Heart right ventricle (tissue), 16 donors: ENCODE measurements at regions not wholly inside any gene's neighbourhood (a gene's known extent, or its start where the extent isn't known, plus 50 kb on each side); places are given as distances from the start of the nearest gene placed in this dataset.

Source experiments
- ATAC-seq, 8 donors: fragments of 200-7000 bp; cut with Tn5 transposase; one replicate each; pipeline ENCODE4 v1.9.1; 2020; ENCODE audit warnings: mild to moderate bottlenecking in 8 of 8, moderate library complexity in 8 of 8, moderate number of reproducible peaks in 1 of 8
- DNase-seq, 2 donors: peaks; one replicate each; pipeline ENCODE4 v3.0.0-alpha.2; 2020
- H3K27ac ChIP-seq, 10 donors: fragments of 200-600 bp; sonication (generic) in 2 of 10; one replicate each; pipeline versions ENCODE4 v1.5.0 to v1.8.0; 2020 to 2022; ENCODE audit warnings: mild to moderate bottlenecking in 3 of 10
- H3K27me3 ChIP-seq, 7 donors: fragments of 200-600 bp; one replicate each; pipeline ENCODE4 v1.8.0; 2021 to 2022; ENCODE audit warnings: mild to moderate bottlenecking in 2 of 7
- H3K36me3 ChIP-seq, 9 donors: fragments of 200-600 bp; sonication (generic) in 1 of 9; one replicate each; pipeline versions ENCODE4 v1.5.0 to v1.8.0; 2020 to 2022; ENCODE audit warnings: mild to moderate bottlenecking in 2 of 9
- H3K4me1 ChIP-seq, 9 donors: fragments of 200-600 bp; sonication (generic) in 1 of 9; one replicate each; pipeline versions ENCODE4 v1.5.0 to v1.8.0; 2020 to 2022; ENCODE audit warnings: mild to moderate bottlenecking in 4 of 9
- H3K4me3 ChIP-seq, 10 donors: fragments of 200-600 bp; sonication (generic) in 2 of 10; one replicate each; pipeline versions ENCODE4 v1.5.0 to v1.8.0; 2020 to 2022; ENCODE audit warnings: mild to moderate bottlenecking in 7 of 10, moderate library complexity in 2 of 10
- H3K9me3 ChIP-seq, 11 donors: fragments of 200-600 bp in 10 of 11; sonication (generic) in 2 of 11; one replicate each; pipeline versions ENCODE4 v1.5.0 to v1.8.0; 2013 to 2022; ENCODE audit warnings: mild to moderate bottlenecking in 2 of 11, control low read depth in 1 of 11, moderate library complexity in 1 of 11
- CTCF ChIP-seq, 9 donors: fragments of 200-600 bp; sonication (generic) in 2 of 9; IDR thresholded peaks; one replicate each; pipeline versions ENCODE4 v1.5.0 to v1.8.0; 2021 to 2022; ENCODE audit warnings: antibody characterized with exemption in 9 of 9, mild to moderate bottlenecking in 5 of 9, moderate library complexity in 1 of 9
- WGBS, 2 donors: extraction: QIAGEN DNeasy Blood & Tissue Kit; methylation state at CpG; one replicate each; pipeline ENCODE4 v1.1.7; 2013; ENCODE audit warnings: inconsistent platforms in 1 of 2; 5-methylcytosine and 5-hydroxymethylcytosine counted together
- intact Hi-C, 10 donors: fragments of 100-400 bp; cut with DNase I; formaldehyde crosslinking; loops; one replicate each; pipeline versions ENCODE4 v1.11.1 to v1.14.2; 2022
- donor health status: Arrhythmogenic right ventricular cardiomyopathy.
- donor health status: ischemic (EF 13 %, LVEDD 7.1; RV severe dilation, severe dysfunction).
- donor health status: healthy with polysubstance abuse.
- donor health status: DM: no; HTN: yes; CAD: no.
- donor health status: DM: no; HTN: no; CAD: no.
- donor health status: ischemic (EF 25% LVEDD 6.9; RV normal size, moderate dysfunction).
- donor health status: ischemic (EF 25% LVEDD 5.7; RV mildly dilated, moderate dysfunction).
- donor health status: healthy.
- donor health status: DM: yes; HTN: yes; CAD: no.
- donor health status: Ischemic cardiomyopathy.
- donor health status: ischemic (EF 35%, LVEDD 5.7; RV mildly dilated, moderate dysfunction).
- donor health status: nonischemic (EF 11% LVEDD 7.7; RV severe dilation, severe dysfunction).
- donor health status: DM: yes; HTN: yes; CAD: no.
- donor health status: PGD.
- donor health status: ischemic (EF 29% LVEDD 5.4; RV normal size, mild dysfunction).
- donor health status: nonischemic (EF 23%, LVEDD 6.1; RV moderate dilation, normal function).

GRCh38 chr5:124574521-124575436 is 171.7 kb downstream of the ZNF608 start:
- Histone ChIP-seq H3K4me3 (no peak overlapping the region), H3K9me3 (no peaks in the 10 kb centered on the region), H3K36me3 (no peaks in the 10 kb centered on the region), H3K27ac (no peak overlapping the region), H3K4me1 (peaks cover 0 to 15% (median 4%) of the 10 kb centered on the region in 9 donors), H3K27me3 (no peaks in the 10 kb centered on the region)
- intact Hi-C loops, result no loop called here
- no peak for TF ChIP-seq CTCF (IDR thresholded peaks at IDR 0.05)
- ATAC-seq (no peak), DNase-seq (no peak)
- WGBS, 2 donors, result 73 to 79% methylated on average over 7 of the region's 7 CpGs

GRCh38 chr5:124572971-124573370 is 173.5 kb downstream of the ZNF608 start:
- Histone ChIP-seq H3K4me1 (peaks cover 0 to 15% (median 4%) of the 10 kb centered on the region in 9 donors), H3K4me3 (no peak overlapping the region), H3K27ac (no peak overlapping the region), H3K9me3 (no peaks in the 10 kb centered on the region), H3K36me3 (no peaks in the 10 kb centered on the region), H3K27me3 (no peaks in the 10 kb centered on the region)
- DNase-seq, result no peak
- intact Hi-C loops, result no loop called here
- WGBS, 2 donors, result 89 to 92% methylated on average over 5 of the region's 5 CpGs
- ATAC-seq, result no peak
- TF ChIP-seq CTCF (IDR thresholded peaks at IDR 0.05), result no peak

GRCh38 chr5:124570285-124571035 is 176.0 kb downstream of the ZNF608 start:
- intact Hi-C loops, result no loop called here
- no peak for TF ChIP-seq CTCF (IDR thresholded peaks at IDR 0.05)
- H3K27me3 ChIP-seq, result no peaks in the 10 kb centered on the region
- DNase-seq (no peak), ATAC-seq (no peak)
- WGBS, 2 donors, result 18 to 30% methylated on average over 9 of the region's 9 CpGs
- no peaks in the 10 kb centered on the region for H3K36me3 ChIP-seq
- H3K9me3 ChIP-seq, result no peaks in the 10 kb centered on the region
- peaks cover 0 to 15% (median 4%) of the 10 kb centered on the region in 9 donors for H3K4me1 ChIP-seq
- no peak overlapping the region for H3K4me3 ChIP-seq
- H3K27ac ChIP-seq, result no peak overlapping the region

GRCh38 chr5:124566875-124567450 is 179.5 kb downstream of the ZNF608 start:
- 84 to 93% methylated on average over 7 of the region's 7 CpGs for WGBS, 2 donors
- Histone ChIP-seq H3K36me3 (no peaks in the 10 kb centered on the region), H3K4me1 (peaks cover 0 to 11% (median 0%) of the 10 kb centered on the region in 9 donors), H3K27ac (no peak overlapping the region), H3K27me3 (no peaks in the 10 kb centered on the region), H3K4me3 (no peak overlapping the region), H3K9me3 (no peaks in the 10 kb centered on the region)
- ATAC-seq, result no peak
- TF ChIP-seq CTCF (IDR thresholded peaks at IDR 0.05), result no peak
- DNase-seq, result no peak
- intact Hi-C loops, result no loop called here
